GM12873 (cell line): ENCODE measurements at regions not wholly inside any gene's neighbourhood (a gene's known extent, or its start where the extent isn't known, plus 50 kb on each side); places are given as distances from the start of the nearest gene placed in this dataset.

Experiments used
- CTCF ChIP-seq: IDR thresholded peaks from 2 replicates; pipeline ENCODE4 v1.5.1; 2012; ENCODE audit warnings: low read depth, mild to moderate bottlenecking, moderate library complexity, low read length, control low read depth; ENCODE audit not compliant: insufficient read depth; ENCODE audit errors: missing control alignments

GRCh38 chr6:9064156-9064555 is 628.8 kb upstream of the SLC35B3 start:
- TF ChIP-seq CTCF, result no peak

GRCh38 chr6:9062596-9062995 is 627.3 kb upstream of the SLC35B3 start:
- no peak for TF ChIP-seq CTCF

GRCh38 chr6:9057937-9058336 is 622.6 kb upstream of the SLC35B3 start:
- no peak for TF ChIP-seq CTCF

- no peak for TF ChIP-seq CTCF
Observed at GRCh38 chr6:9056556-9056955, 621.2 kb upstream of the SLC35B3 start.

- TF ChIP-seq CTCF, result no peak
Observed at GRCh38 chr6:9044426-9044825, 609.1 kb upstream of the SLC35B3 start.

- TF ChIP-seq CTCF, result no peak
Observed at GRCh38 chr6:9040718-9041117, 605.4 kb upstream of the SLC35B3 start.

GRCh38 chr6:9039258-9039657 is 603.9 kb upstream of the SLC35B3 start:
- TF ChIP-seq CTCF, result no peak

GRCh38 chr6:9028086-9028485 is 592.7 kb upstream of the SLC35B3 start:
- no peak for TF ChIP-seq CTCF
